Fibroblast of gingiva (primary cell): ENCODE measurements at regions not wholly inside any gene's neighbourhood (a gene's known extent, or its start where the extent isn't known, plus 50 kb on each side); places are given as distances from the start of the nearest gene placed in this dataset.

Source experiments
- DNase-seq: peaks from one replicate; pipeline ENCODE4 v3.0.0-alpha.2; 2011; ENCODE audit warnings: low read depth

DNA sequence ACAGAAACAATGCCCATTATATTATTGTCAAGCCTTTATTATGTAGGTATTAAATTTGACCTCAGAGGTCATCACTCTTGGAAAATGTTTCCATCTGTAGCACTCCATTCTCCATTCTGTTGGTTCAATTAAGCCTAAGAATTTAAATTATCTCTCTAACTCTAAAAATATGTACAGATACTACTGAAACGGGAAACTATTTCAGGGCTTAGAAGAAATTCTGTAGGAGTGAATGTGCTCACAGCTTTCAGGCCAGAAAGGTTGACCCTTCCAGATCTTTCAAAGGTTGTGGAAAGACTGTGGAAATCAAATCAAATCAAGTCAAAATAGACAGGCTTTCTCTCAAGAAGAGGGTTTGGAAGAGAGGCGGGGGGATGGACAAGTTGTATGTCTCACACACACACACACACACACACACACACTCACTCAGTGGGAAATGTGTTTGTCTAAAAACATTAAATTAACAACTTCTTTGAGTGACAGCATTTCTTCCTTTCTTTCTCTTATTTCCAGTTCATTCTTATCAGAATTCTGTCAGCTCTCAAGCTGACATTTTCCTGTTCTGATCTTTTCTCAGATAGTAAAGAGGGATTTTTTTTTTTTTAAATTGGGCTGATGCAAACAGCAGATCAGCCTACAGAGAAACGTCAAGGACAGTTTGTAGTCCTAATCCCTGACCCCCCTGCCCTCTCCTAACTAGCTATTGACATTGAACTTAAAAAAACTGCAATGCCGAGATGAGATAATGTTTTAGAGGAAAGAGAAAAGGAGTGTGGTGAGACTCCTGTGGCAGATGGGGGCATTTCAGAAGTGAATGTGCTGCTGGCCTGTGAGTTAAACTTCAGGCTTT is 139.0 kb upstream of the ZFHX3 start:
- DNase-seq: no peak

GRCh38 chr16:73185737-73186136 is 137.8 kb upstream of the ZFHX3 start:
- no peak for DNase-seq

DNA sequence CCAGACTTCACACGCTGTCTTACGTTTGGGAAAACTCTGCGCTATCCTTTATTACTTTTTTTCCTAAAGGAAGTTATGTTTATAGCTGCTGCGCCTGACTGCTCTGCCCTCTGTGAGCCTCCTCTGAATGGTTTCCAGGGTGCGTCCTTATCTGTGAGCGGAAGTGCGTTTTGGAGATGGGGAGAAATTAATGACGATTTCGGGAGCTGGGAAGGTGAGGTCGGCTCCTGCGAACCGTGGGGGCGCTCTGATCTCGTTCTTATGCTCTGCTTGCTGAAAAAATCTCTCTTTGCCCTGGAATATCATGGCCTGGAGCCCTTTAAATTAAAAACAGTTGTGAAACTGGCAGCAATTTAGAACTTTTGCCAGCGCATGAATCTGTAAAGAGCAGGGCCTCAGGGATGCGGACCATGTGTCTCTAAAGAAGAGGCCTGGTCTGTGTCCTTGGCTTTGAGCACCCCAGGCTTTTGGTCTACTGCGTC is 135.7 kb upstream of the ZFHX3 start:
- DNase-seq: peak; percentile 77

GRCh38 chr16:73179705-73180331 is 131.9 kb upstream of the ZFHX3 start:
- no peak for DNase-seq

- DNase-seq: no peak
Measured at GRCh38 chr16:73177729-73178295, 129.9 kb upstream of the ZFHX3 start.

DNA sequence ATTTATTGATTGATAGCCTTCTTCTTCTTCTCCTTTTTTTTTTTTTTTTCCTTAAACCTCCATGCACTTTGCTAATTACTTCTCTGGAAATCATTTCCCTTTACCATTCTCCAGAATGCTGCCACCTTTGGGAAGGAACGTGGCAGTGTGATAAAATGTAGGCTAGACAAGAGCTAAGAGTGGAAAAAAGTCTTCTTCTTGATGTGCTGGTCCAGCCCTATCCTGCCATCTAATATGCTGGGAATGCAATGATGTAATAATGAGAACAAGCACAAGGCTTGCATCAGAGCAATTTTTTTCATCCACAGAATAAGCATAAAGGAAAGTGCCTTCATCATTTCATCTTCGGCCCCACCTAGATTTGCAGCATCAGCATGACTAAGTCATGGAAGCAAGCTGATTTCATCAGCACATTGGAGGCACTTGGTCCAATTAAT is 128.7 kb upstream of the ZFHX3 start:
- DNase-seq: peak; percentile 87

DNA sequence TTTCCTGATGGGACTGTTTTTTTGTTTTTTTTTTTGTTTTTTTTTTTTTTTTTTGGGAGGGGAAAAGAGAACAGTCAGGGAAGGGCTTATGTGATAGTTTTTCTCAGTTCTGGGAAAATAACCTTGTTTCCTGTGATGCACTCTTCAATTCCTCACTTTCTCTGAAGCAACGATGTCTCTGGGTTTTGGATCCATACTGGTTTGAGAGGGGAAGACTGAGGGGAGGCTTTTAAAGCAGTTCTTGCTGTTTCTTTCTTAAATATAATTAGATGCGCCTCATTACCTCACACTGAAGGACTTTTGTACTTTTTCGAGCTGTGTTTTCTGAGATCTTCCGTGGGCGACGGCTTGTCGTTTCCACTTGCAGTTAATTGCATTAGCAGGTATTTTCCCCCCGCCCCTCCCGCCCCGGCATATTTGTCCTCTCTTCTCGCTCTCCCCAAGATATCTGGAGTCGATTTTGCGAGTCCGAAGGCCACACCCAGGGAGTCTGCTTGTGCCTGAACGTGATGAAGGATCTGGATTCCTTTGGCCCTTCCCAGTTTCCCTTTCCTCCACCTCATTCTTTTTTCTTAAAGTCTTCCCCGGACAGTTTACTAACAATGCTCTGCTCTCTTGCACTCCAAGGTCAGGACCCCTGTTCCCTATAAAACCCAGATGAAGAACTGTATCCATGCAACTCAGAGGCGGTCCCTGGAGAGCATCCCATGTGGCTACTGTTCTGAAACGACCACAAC is 125.2 kb upstream of the ZFHX3 start:
- no peak for DNase-seq

DNA sequence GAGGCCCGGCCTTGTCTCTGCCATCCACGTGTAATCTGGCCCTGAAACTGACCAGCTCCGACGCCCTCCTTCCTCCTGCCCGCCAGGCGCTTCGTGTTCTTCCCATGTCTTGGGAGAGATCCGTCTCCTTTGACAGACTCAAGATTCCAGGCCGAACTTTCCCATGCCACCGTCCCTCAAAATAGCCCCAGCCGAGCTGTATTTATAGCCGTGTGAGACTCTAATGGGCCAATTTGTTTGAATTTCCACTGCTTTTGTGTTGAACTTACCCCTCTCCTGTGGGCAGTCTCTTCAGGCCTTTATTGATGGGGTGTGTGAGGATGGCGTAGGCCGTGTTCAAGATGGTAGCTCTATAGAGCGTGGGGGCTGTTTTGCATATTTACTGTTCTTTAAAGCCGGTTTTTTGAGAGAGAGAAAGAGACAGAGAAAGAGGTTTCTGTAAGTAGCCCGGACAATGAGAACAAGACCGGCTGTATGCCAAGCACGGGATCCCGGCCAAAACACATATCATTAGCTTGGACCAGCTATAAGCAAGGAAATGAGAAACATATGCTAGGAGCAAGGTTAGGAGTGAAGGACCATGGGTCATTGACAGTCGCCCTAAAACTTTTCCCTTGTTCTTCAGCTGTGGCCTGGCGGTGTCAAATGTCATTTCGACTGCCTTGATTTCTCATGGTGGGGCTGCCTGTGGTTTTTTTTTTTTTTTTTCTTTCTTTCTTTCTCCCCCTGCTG is 124.5 kb upstream of the ZFHX3 start:
- peak; percentile 99 for DNase-seq

- DNase-seq: no peak
Measured at GRCh38 chr16:73171901-73172240, 123.9 kb upstream of the ZFHX3 start.

DNA sequence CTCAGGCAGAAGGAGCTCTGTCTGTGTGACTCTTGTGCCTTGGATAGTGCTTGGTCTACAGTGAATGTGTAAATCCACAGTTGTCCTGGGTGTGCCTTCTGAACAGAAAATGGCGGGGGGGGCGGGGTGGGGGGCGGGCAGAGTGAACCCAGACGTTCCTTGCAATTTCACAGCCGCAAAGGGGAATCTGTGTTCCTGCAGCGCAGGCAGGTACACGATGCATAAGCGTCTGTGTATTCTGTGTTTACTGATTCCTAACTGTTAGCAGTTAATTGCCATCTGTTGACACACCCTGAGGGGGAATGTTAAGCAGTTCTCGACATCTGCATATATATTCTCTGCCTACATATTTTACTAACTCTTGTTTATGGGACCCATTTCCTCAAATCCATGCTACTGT is 123.5 kb upstream of the ZFHX3 start:
- no peak for DNase-seq

DNA sequence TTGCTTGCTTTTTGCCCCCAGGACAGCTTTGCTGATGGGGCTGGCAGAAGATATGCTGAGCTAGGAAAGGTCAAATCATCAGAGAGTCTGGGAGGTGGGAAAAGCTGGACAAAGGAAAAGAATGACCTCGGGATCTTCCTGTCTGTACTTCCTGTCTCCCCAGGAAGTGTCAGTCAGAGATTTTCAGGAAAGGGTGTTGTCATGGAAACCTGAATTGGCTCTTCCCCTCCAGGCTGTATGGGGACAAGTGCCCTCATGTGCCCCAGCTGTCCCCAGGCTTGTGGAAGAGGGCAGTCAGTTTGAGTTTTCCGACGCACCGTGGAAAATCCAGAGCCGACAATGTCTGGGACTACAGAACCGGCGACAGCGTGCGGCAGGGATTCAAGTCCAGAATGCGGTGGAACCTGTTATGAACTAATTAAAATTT is 122.7 kb upstream of the ZFHX3 start:
- DNase-seq: no peak

DNA sequence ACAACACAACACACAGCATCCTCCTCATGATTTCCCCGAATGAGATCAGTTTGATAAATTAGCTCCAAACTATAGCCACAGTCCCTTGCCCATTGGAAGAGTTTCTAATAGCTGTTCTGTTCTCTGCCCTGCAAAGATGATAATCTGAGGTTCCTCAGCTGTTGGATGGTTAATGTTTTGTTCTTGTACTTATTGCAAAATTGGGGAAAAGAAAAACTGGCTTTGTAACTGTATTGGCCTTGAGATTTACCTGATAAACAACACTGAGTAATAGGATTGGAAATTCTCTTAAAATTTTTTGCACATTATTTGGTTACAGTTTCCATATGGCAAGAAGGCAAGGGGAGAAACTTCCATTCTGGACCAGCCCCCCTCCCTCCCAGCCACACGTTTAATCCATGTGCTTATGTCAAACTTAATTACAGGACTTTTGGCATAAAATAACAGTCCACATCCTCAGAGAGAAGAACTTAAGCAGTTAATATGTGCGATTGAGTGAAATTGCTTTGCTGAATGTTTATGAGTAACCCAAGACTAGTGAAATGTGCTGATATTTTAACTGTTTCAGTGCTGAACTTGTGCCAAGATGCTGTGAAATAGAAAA is 119.1 kb upstream of the ZFHX3 start:
- no peak for DNase-seq

DNA sequence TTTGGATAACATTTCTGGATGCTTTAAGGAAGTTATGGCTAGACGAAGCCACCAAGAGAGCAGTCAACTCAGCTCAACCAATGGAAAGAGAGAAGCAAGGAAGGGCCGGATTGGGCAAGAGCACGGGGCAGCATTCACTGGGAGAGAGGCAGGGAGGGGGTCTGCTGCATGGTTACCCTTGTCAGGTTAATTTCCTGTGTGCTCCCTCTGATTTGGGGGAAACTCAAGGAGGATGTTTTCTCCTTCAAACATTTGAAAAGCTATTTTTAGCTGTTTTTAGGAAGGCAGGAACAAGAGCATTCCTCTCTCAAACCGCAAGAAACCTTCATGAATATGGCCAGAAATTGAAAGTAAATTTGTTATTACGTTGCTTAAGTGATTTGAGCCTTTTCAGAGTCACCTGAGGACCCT is 118.5 kb upstream of the ZFHX3 start:
- DNase-seq: no peak

DNA sequence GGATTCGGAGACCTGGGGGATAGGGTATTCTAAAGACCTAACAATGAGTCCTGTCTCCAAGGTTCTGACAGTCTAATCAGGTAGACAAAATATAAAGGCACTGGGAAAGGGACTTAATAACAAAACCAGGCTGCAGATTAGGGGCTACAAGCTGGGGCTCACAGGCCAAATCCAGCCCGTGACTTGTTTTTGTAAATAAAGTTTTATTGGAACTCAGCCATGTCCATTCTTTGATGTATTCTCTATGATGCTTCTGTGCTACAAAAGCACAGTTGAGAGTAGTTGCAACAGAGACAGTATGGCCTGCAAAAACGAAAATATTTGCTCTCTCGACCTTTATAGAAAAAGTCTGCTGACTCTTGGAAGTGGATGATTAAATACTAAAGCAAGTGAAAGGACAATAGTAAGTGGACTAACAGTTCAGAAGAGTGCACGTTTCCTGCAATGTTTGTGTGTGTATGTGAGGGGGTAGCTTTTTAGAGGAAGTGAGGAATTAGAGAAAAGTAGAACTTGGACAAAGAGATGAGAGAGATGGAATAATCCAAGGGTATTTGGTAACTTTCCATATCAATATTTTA is 115.4 kb upstream of the ZFHX3 start:
- DNase-seq: no peak

DNA sequence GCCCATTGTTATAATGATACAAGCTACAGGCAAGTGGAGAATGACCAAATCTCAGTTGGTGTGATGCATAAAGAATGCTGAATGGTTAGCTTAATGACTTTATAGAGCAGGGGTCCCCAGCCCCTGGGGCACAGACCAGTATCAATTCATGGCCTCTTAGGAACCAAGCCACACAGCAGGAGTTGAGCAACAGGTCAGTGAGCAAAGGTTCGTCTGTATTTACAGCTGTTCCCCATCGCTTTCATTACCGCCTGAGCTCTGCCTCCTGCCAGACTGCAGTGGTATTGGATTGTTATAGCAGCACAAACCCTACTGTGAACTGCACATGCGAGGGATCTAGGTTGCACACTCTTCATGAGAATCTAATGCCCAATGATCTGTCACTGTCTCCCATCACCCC is 114.0 kb upstream of the ZFHX3 start:
- no peak for DNase-seq

GRCh38 chr16:73159296-73159695 is 111.4 kb upstream of the ZFHX3 start:
- no peak for DNase-seq

- DNase-seq: no peak
Measured at GRCh38 chr16:73157861-73158260, 109.9 kb upstream of the ZFHX3 start.

- no peak for DNase-seq
Measured at GRCh38 chr16:73154063-73154870, 106.3 kb upstream of the ZFHX3 start.

GRCh38 chr16:73152386-73153125 is 104.6 kb upstream of the ZFHX3 start:
- DNase-seq: no peak
